GM12873 (cell line): ENCODE measurements at regions not wholly inside any gene's neighbourhood (a gene's known extent, or its start where the extent isn't known, plus 50 kb on each side); places are given as distances from the start of the nearest gene placed in this dataset.

ENCODE experiments used
- TF ChIP-seq, protein P1 (sequence below): IDR thresholded peaks from 2 replicates; pipeline ENCODE4 v1.5.1; 2012; ENCODE audit warnings: low read depth, mild to moderate bottlenecking, moderate library complexity, low read length, control low read depth; ENCODE audit not compliant: insufficient read depth; ENCODE audit errors: missing control alignments

DNA sequence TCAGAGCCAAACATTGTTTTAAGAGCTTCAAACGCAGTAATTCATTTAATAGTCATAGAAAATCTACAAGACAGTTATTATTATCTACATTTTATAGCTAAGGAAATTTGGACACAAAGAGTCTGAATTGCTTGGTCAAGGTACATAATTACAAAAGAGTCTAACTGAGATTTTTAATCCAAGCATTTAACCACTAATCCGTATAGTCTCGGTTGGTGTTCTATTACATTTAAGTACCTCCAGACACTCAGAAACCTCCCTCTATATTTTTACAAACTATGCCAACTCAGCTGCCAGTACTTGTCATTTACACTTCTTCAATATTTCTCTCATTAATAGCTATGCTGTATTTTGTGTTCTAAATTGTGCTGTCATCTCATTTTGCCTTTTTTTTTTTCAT is 240.2 kb upstream of the PLSCR5 start:
- TF ChIP-seq, protein P1, sequence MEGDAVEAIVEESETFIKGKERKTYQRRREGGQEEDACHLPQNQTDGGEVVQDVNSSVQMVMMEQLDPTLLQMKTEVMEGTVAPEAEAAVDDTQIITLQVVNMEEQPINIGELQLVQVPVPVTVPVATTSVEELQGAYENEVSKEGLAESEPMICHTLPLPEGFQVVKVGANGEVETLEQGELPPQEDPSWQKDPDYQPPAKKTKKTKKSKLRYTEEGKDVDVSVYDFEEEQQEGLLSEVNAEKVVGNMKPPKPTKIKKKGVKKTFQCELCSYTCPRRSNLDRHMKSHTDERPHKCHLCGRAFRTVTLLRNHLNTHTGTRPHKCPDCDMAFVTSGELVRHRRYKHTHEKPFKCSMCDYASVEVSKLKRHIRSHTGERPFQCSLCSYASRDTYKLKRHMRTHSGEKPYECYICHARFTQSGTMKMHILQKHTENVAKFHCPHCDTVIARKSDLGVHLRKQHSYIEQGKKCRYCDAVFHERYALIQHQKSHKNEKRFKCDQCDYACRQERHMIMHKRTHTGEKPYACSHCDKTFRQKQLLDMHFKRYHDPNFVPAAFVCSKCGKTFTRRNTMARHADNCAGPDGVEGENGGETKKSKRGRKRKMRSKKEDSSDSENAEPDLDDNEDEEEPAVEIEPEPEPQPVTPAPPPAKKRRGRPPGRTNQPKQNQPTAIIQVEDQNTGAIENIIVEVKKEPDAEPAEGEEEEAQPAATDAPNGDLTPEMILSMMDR = no peak

GRCh38 chr3:146843476-146843875 is 238.3 kb upstream of the PLSCR5 start:
- TF ChIP-seq, protein P1 = no peak

GRCh38 chr3:146839727-146840375 is 234.7 kb upstream of the PLSCR5 start:
- TF ChIP-seq, protein P1 = no peak

GRCh38 chr3:146838221-146838620 is 233.1 kb upstream of the PLSCR5 start:
- TF ChIP-seq, protein P1 = no peak

DNA sequence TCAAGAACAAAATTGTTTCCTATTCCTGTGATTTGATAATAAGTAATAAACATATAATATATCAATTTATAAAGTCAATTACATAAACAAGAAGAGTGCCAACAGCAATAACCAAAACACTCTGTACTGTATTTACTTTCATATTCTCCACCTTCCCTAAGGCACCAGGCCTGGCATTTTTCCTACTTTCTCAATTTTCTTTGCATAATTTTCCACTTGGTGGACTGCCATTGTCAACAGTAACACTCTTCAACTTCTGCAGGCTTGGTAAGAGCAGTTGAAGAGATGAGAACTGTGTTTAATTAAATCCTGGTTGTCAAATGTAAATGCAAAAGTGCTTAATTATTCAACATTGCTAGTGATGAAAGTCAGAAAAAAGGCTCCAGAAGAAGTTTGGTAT is 229.8 kb upstream of the PLSCR5 start:
- TF ChIP-seq, protein P1 = no peak

GRCh38 chr3:146832857-146833458 is 227.8 kb upstream of the PLSCR5 start:
- TF ChIP-seq, protein P1 = no peak

GRCh38 chr3:146831659-146832058 is 226.5 kb upstream of the PLSCR5 start:
- TF ChIP-seq, protein P1 = no peak
